H7 (cell line): ENCODE measurements at regions not wholly inside any gene's neighbourhood (a gene's known extent, or its start where the extent isn't known, plus 50 kb on each side); places are given as distances from the start of the nearest gene placed in this dataset.

ENCODE experiments used
- DNase-seq: peaks from one replicate; pipeline ENCODE4 v3.0.0; 2012
- H3K27me3 ChIP-seq: 2 replicates; pipeline ENCODE4 v1.6.0; 2011; ENCODE audit warnings: mild to moderate bottlenecking, low read length; ENCODE audit not compliant: control insufficient read depth, insufficient read depth
- H3K36me3 ChIP-seq: replicated peaks from 2 replicates; pipeline ENCODE4 v1.5.1; 2011; ENCODE audit warnings: low read length; ENCODE audit not compliant: control insufficient read depth, insufficient read depth
- H3K4me3 ChIP-seq: 2 replicates; pipeline ENCODE4 v1.5.1; 2011; ENCODE audit warnings: low read depth, mild to moderate bottlenecking, control low read depth, low read length, moderate library complexity; ENCODE audit not compliant: insufficient read depth

DNA sequence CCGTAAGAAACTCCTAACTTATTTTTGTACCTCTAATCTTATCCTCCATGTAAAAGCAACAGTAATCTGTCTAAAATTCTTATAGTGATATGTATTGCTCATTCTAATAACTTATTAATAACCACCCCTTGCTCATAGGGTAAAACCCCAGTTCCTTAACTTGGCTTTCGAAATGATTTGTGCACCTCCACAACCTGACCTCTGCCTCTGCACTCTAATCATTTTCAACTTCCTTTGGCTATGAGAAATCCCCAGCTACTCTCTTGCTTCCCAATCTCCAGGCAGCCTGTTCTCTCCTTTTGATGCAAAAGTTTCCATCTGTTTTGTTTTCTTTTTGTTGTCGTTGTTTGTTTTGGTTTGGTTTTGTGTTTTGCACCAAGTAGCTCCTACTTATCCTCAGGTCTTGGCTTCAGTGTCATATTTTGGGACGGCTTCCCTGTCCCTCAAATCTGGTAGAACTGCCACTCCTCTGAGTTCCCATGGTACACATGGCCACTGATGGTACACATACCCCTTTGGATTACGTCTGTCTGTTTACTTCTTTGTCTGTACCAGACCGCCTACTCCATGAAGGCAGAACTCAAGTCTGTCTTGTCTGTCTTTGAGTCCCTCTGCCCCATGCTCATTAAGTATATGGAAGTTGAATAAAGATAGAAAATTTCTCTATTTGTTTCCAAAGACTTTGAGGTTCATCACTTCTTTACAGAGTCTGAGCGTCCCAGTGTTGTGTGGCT lies 105.6 kb upstream of the TGFBR2 start:
- DNase-seq, result no peak
- no peak overlapping the region for H3K4me3 ChIP-seq
- no peaks in the 10 kb centered on the region for H3K27me3 ChIP-seq
- H3K36me3 ChIP-seq, result no peaks in the 10 kb centered on the region

DNA sequence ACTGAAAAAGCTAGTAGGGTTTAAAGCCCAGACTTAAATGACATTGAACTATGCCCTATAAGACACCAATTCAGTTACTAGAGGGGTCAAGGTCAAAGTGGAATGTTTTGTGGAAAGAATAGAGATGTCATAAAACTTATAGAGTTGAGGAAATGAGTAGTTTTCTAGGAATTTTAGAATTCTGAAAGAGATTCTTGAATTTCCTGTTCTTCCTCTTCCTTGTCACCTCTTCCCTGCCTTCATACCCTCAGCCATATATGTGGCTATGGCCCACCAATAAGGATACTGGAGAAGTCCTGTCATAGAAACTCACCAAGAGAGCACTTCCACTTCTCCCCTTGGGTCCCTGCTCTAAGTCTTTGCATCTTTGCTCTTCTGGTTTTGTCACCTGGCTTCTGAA lies 104.9 kb upstream of the TGFBR2 start:
- DNase-seq, result no peak
- Histone ChIP-seq H3K27me3 (no peaks in the 10 kb centered on the region), H3K4me3 (no peak overlapping the region), H3K36me3 (no peaks in the 10 kb centered on the region)

DNA sequence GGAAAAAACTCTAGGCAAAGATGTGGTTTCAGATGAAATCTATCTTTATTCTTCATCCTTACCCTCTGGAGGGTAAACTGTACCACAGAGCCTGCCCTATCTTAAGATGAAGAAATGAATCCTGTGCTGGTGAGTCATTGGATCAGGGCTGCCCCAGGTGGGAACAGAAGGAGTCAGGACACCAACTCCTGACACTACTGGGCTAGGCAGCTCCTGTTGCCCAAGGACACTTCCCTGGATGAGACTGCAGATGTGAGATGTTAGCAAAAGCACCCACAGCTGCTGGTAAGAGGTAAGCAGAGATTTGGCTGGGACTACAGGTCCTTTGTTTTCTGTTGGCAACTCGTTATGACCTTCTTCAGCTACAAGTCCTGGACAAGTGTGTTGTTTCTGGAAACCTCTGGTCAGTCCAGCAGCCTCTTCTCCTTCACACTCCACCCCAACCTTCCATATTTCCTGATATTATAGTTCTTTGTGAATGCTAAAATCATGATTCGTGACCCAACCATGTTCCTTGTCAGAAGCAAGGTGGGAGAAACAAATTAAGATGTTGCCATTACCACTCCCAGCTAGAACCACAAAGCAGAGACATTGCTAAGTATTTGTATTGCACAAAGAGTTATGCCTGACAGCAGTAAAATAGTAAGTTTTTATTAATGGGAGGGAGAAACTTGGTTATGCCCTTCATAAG lies 104.2 kb upstream of the TGFBR2 start:
- Histone ChIP-seq H3K4me3 (no peak overlapping the region), H3K27me3 (no peaks in the 10 kb centered on the region), H3K36me3 (no peaks in the 10 kb centered on the region)
- DNase-seq, result no peak

DNA sequence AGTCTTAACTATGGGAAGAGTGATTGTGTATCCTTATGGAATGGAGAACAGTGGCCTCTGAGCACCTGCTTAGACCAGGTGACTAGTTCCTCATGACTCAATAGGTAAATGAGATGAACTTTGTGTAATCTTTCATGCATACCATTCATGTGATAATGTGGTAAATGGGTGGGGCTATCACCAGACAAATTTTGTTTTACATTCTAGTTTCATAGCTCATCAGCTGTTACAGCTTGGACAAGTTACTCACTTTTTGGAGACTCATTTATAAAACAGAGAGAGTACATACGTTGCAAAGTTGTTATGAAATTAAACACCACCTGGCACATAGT lies 103.7 kb upstream of the TGFBR2 start:
- H3K36me3 ChIP-seq, result no peaks in the 10 kb centered on the region
- no peaks in the 10 kb centered on the region for H3K27me3 ChIP-seq
- no peak overlapping the region for H3K4me3 ChIP-seq
- no peak for DNase-seq

DNA sequence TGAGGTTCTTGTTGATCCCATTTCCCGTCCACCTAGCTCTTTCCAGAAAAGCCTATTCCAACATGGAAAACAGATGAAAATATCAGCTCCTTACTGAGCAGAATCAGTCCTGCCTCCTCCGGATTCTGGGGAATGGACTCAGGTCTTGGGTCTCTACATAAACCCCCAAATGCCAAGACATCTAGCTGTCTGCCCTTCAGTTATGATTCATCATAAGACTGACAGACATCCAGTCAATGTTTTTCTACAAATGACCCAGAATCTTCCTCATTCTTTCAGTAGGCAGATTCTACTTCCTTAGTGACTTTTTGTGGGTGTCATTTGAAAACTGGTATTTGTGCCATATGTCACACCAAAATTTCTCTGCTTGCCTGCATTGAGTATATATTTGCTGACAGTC lies 103.0 kb upstream of the TGFBR2 start:
- Histone ChIP-seq H3K36me3 (no peaks in the 10 kb centered on the region), H3K4me3 (no peak overlapping the region), H3K27me3 (no peaks in the 10 kb centered on the region)
- DNase-seq, result no peak

DNA sequence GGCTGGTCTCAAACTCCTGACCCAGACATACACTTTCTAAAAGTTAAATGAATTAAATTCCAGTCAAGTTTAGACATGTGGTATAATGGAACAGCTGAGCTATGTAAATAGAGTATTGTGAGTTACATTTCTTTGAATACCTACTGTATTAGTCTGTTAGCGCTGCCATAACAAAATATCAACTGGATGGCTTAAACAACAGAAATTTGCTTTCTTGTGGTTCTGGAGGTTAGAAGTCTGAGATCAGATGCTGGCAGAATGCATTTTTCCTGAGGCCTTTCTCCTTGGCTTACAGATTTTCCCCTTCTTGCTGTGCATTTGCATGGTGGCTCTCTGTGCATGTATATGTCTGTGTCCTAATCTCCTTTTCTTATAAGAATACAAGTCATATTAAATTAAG lies 101.5 kb upstream of the TGFBR2 start:
- Histone ChIP-seq H3K27me3 (no peaks in the 10 kb centered on the region), H3K36me3 (no peaks in the 10 kb centered on the region), H3K4me3 (no peak overlapping the region)
- DNase-seq, result no peak

DNA sequence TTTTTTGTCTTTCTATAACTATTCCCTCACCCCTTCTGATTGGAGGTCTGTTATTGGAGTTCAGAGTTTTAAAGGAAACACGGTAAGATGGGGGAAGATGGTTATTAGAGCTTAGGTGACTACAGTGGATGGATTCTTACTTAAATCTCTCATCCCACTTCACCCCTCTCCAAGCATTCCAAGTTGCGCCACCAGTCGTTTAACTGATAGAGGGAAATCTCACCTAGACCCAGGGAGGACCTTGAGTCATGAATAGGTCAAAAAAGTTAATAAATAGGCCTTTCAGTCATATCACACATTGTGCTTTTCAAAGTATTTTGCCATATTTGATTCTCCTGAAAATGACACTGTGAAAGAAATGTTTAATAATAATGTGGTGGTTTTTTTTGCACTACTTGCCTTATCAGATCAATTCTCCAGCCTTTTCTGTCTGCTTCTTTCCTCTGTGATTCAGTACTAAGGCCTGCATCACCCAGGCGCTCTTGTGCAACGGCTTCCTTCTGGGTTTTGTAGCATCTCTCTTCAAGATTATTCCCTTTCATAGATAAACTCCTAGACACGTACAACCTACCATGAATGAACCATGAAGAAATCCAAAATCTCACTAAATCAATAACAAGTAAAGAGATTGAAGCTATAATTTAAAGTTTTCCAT lies 100.4 kb upstream of the TGFBR2 start:
- no peaks in the 10 kb centered on the region for H3K27me3 ChIP-seq
- H3K4me3 ChIP-seq, result no peak overlapping the region
- DNase-seq, result no peak
- H3K36me3 ChIP-seq, result no peaks in the 10 kb centered on the region

DNA sequence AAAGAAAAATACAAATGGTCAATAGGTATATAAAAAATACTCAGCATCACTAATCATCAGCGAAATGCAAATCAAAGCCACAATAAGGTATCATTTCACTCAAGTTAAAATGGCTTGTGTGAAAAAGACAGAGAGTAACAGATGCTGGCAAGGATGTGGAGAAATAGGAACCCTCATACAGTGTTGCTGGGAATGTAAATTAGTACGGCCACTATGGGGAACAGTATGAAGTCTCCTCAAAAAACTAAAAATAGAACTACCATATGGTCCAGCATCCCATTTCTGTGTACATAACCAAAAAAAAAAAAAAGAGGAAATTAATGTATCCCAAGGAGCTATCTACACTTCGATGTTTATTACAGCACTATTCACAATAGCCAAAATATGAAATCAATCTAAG lies 98.1 kb upstream of the TGFBR2 start:
- H3K4me3 ChIP-seq, result no peak overlapping the region
- no peaks in the 10 kb centered on the region for H3K27me3 ChIP-seq
- DNase-seq, result no peak
- H3K36me3 ChIP-seq, result no peaks in the 10 kb centered on the region

DNA sequence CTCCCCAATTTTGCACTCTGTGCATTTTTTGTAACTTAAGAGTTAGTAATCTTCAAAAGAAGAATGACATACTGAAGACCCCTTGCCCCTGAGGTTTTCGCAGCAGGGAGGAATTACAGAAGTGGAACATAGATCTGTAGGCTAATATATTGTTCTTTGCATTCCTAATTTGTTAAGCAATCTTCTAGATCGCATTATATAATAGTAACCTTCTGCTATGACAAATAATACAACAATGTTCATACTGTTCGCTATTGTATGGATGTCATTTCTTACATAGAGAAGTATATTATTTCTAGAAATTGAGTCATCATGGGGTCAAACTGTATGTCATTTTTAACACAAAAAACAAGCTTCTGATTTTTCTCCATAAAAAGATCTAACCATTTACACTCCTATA lies 95.8 kb upstream of the TGFBR2 start:
- Histone ChIP-seq H3K27me3 (no peaks in the 10 kb centered on the region), H3K36me3 (no peaks in the 10 kb centered on the region), H3K4me3 (no peak overlapping the region)
- no peak for DNase-seq

DNA sequence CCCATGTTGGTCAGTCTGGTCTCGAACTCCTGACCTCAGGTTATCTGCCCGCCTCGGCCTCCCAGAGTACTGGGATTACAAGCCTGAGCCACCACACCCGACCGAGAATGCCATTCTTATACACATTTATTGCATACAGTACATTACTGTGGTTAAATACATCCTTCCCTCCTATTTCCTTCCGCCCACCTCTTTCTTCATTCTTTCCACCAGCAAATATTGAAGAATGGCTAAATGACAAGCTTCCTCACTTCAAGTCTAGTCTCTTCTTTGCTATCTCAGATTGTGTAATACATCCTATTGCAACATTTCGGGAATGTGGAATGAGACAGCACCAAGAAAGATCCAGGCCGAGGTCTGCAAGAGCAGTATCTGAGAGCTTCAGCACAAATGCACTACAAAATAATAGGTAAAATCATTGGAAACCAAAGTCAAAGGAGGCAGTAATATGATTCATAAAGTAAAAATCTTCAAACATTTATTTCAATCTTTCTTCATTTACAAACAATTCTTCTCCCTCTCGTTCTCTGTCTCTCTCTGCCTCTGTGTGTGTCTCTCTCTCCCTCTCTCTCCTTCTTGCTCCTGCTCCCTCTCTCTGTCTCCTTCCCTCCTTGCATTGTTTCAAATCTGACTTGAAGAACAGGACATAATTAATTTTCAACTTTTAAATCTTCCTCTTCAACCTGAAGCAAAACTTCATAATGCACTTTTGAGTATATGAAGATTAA lies 94.7 kb upstream of the TGFBR2 start:
- Histone ChIP-seq H3K36me3 (no peaks in the 10 kb centered on the region), H3K4me3 (no peak overlapping the region), H3K27me3 (no peaks in the 10 kb centered on the region)
- no peak for DNase-seq

DNA sequence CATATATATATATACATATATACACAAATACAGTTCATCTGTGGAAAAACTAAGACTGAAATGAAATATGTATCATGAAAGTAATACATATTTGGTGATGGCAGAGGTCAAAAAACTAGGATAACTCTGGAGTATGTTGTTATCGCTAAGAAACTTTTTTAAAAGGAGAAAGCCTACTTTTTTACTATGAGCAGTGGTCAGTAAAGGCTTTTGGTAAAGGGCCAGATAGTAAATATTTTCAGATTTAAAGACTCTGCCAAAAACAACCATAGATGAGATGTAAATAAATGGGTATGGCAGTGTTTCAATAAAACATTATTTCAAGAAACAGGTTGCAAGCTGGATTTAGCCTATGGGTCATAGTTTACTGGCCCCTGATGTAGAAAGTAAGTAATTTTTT lies 93.8 kb upstream of the TGFBR2 start:
- no peak for DNase-seq
- Histone ChIP-seq H3K4me3 (no peak overlapping the region), H3K36me3 (no peaks in the 10 kb centered on the region), H3K27me3 (no peaks in the 10 kb centered on the region)

DNA sequence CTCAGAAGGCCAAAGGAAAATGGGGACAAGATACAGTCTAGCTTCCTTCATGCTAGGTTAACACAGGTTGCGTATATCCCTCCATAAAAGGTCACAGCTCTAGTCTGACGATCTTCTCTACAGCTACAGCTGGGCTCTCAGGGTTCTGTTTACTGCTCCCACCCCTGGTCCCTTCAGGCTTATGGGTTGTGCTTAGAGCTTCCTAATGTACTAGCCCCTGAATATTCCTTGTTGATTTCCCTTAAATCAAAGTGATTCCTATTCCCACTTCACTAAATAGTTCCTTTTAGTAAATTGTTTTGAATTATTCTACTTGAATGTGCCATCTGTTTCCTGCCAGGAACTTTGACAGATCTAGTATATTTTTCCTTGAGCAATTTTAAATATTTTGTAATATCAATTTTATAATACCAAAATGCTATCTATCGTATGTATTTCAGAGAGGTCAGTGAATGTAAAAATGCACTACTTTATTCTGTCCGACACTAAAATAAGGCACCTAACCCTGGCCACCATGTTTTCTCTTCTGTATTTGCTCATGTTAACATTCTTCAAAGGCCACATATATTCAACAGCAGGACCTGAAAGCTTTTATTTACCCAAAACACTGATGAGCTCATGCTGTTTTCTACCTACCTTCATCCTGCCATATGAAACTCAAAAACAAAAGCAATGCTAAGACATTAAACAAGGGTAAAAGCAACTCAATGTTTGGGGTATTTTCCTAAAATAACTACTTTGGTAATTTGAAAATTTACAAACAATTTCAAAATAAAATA lies 92.8 kb upstream of the TGFBR2 start:
- Histone ChIP-seq H3K27me3 (no peaks in the 10 kb centered on the region), H3K4me3 (no peak overlapping the region), H3K36me3 (no peaks in the 10 kb centered on the region)
- no peak for DNase-seq

DNA sequence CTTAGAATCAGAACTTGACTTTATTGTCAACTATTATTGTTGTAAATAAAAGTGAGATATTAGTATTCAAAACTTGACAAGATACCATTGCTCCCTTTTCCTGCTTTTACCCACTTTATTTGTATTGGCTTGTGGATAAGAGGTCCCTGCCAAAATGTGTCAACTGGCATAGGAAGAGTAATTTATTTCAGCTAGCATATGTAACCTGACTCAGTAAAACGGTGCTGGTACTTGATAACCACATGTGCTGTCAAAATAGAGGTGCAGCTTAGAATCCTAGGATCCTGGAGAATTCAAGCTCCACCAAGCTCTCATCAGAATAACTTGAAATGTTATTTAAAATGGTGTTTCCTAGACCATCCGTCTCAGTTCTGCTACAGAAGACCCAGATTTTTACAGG lies 90.2 kb upstream of the TGFBR2 start:
- Histone ChIP-seq H3K27me3 (no peaks in the 10 kb centered on the region), H3K4me3 (no peak overlapping the region), H3K36me3 (no peaks in the 10 kb centered on the region)
- DNase-seq, result no peak

DNA sequence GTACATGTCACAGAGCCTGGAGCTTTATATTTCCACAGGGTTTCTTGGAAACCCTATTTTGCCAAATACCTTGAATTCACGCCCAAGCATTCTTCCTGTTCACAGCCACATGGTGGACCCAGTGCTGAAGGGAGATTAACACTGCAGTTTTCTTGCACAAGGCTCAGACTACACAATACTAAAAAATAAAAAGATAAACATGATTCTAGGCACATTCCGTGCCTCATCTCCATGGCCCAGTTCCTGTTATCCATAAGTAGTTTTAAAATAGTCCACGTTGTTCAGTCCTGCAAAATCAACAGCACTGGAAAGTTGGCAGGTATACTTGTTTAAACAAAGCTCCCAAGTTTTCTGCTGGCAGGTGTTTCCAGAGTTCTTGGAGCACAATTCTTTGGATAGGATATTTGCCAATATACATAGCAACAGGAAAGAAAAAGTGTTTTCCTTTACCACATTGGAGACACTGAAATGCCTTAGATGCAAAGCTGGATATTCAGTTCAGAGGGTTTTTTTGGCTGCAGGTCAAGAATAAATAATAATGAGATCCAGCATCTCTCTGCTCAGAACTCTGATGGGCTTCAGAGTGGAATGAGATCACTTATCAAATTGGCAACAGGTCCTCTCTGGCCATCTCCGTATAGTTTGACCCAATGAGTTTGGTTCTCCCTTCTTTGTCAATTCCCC lies 88.1 kb upstream of the TGFBR2 start:
- Histone ChIP-seq H3K4me3 (no peak overlapping the region), H3K27me3 (no peaks in the 10 kb centered on the region), H3K36me3 (no peaks in the 10 kb centered on the region)
- DNase-seq, result no peak
